ENCODE measurements at regions not wholly inside any gene's neighbourhood (a gene's known extent, or its start where the extent isn't known, plus 50 kb on each side); places are given as distances from the start of the nearest gene placed in this dataset.

DNA sequence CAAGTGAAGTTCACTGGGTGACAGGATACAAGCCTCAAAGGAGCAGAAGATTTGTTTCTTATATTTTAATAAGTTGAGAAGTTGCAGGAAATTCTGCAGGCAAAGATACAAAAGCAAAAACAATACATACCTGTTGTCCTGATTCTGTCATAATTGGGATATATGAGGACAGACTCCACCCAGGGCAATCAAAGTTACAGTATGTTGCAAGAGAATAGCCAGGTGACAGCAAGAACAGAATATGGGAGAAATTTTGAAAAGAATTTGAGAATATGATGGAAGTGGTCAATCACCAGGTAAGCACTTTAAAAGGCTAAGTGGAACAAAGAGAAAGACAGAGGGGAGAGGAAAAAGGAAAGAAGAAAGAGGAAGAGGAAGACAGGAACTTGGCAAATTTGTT lies 607.6 kb upstream of the ADGRL4 start:
- FAIRE-seq = no peak

GRCh38 chr1:79613046-79613445 lies 606.5 kb upstream of the ADGRL4 start:
- Histone ChIP-seq H3K4me1 (ENCODE audit: control insufficient read depth in 2 of 3, insufficient read depth in 2 of 3, low read depth in 1 of 3, low read length in 3 of 3) (no peaks in the 10 kb centered on the region), H3K4me3 (ENCODE audit: low read length in 3 of 3) (no peak overlapping the region), H3K9ac (ENCODE audit: low read length in 3 of 3) (no peak overlapping the region), H3K27me3 (ENCODE audit: control insufficient read depth, insufficient read depth, low read length) (no peaks in the 10 kb centered on the region), H3K9me3 (ENCODE audit: control insufficient read depth in 2 of 3, insufficient read depth in 1 of 3, low read length in 3 of 3) (no peaks in the 10 kb centered on the region), H3K36me3 (ENCODE audit: control insufficient read depth in 2 of 3, insufficient read depth in 3 of 3, low read length in 3 of 3) (no peaks in the 10 kb centered on the region), H3K27ac (ENCODE audit: low read depth in 2 of 2, low read length in 2 of 2) (no peak overlapping the region)
- no peak for FAIRE-seq
- intact Hi-C loops (cut with DNase I) = no loop called here
- no peak for TF ChIP-seq CTCF (IDR thresholded peaks at IDR 0.05; ENCODE audit: borderline replicate concordance, extremely low read depth, insufficient read depth)
- no peak for DNase-seq

More for the DNA sequence above, 607.6 kb upstream of the ADGRL4 start:
- H3K9ac ChIP-seq (ENCODE audit: low read length in 3 of 3) = no peak overlapping the region
- H3K27ac ChIP-seq (ENCODE audit: low read depth in 2 of 2, low read length in 2 of 2) = no peak overlapping the region
- no peaks in the 10 kb centered on the region for H3K4me1 ChIP-seq (ENCODE audit: control insufficient read depth in 2 of 3, insufficient read depth in 2 of 3, low read depth in 1 of 3, low read length in 3 of 3)
- no peak for TF ChIP-seq CTCF (IDR thresholded peaks at IDR 0.05; ENCODE audit: borderline replicate concordance, extremely low read depth, insufficient read depth)
- H3K9me3 ChIP-seq (ENCODE audit: control insufficient read depth in 2 of 3, insufficient read depth in 1 of 3, low read length in 3 of 3) = no peaks in the 10 kb centered on the region
- intact Hi-C loops (cut with DNase I) = no loop called here
- no peaks in the 10 kb centered on the region for H3K27me3 ChIP-seq (ENCODE audit: control insufficient read depth, insufficient read depth, low read length)
- no peak overlapping the region for H3K4me3 ChIP-seq (ENCODE audit: low read length in 3 of 3)
- H3K36me3 ChIP-seq (ENCODE audit: control insufficient read depth in 2 of 3, insufficient read depth in 3 of 3, low read length in 3 of 3) = no peaks in the 10 kb centered on the region
- no peak for DNase-seq

DNA sequence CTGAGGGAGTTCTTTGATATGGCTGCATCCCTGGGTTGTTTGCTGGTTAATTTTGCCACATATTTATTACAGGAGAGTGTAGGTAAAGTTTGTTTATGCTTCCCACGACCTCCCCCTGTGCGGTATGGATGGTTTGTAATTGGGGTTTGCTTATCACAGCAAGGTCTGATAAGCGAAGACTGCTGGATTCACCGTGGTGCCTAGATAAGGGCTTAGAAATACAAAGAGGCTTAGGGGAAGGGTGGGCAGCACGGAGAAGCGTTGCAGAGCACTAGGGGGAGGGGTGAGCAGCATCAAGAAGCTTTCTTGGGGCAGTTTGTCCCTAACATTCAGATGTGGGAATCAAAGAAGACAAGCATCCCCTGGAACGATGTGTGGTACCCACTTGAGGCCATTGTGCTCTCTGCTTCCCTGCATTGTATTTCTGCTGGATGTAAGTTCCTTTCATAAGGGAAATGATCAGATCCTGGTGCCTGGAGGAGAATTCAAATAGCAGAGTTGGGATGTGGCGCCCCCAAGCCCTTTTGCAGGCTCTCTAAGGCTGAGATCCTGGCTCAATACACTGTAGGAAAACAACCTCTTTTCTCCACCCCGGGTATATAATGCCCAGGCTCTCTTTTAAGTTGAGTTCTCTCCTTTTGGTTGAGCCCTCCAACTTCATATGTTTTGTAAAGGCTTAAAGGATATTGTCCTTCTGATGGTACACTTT lies 598.1 kb upstream of the ADGRL4 start:
- Histone ChIP-seq H3K9me3 (ENCODE audit: control insufficient read depth in 2 of 3, insufficient read depth in 1 of 3, low read length in 3 of 3) (peaks cover 0 to 4% (median 0%) of the 10 kb centered on the region in 3 donors), H3K9ac (ENCODE audit: low read length in 3 of 3) (no peak overlapping the region), H3K4me3 (ENCODE audit: low read length in 3 of 3) (no peak overlapping the region), H3K4me1 (ENCODE audit: control insufficient read depth in 2 of 3, insufficient read depth in 2 of 3, low read depth in 1 of 3, low read length in 3 of 3) (no peaks in the 10 kb centered on the region), H3K27me3 (ENCODE audit: control insufficient read depth, insufficient read depth, low read length) (no peaks in the 10 kb centered on the region), H3K36me3 (ENCODE audit: control insufficient read depth in 2 of 3, insufficient read depth in 3 of 3, low read length in 3 of 3) (no peaks in the 10 kb centered on the region), H3K27ac (ENCODE audit: low read depth in 2 of 2, low read length in 2 of 2) (no peak overlapping the region)
- TF ChIP-seq CTCF (IDR thresholded peaks at IDR 0.05; ENCODE audit: borderline replicate concordance, extremely low read depth, insufficient read depth) = no peak
- intact Hi-C loops (cut with DNase I) = no loop called here
- FAIRE-seq (no peak), DNase-seq (no peak)

DNA sequence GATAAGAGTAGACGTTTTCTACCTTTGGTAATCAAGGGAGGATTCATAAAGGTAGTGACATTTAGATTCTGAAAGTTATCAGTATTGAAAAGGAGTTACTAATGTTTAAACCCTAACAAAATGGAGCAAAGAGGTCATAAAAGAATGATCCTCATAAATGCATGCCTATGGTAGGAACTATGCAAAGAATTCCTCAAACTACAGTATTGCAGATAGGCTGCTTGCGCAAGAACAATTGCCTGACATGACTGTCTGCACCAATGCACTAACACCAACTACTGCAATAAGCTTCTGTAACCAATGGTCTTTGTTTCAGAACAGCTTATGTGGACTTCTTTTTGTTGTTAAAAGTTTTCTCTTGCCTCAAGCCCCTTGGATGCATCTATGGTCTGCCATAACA lies 597.3 kb upstream of the ADGRL4 start:
- H3K9me3 ChIP-seq (ENCODE audit: control insufficient read depth in 2 of 3, insufficient read depth in 1 of 3, low read length in 3 of 3) = peaks cover 0 to 4% (median 0%) of the 10 kb centered on the region in 3 donors
- no peak for FAIRE-seq
- no peaks in the 10 kb centered on the region for H3K36me3 ChIP-seq (ENCODE audit: control insufficient read depth in 2 of 3, insufficient read depth in 3 of 3, low read length in 3 of 3)
- intact Hi-C loops (cut with DNase I) = no loop called here
- DNase-seq = no peak
- H3K9ac ChIP-seq (ENCODE audit: low read length in 3 of 3) = no peak overlapping the region
- no peaks in the 10 kb centered on the region for H3K27me3 ChIP-seq (ENCODE audit: control insufficient read depth, insufficient read depth, low read length)
- no peaks in the 10 kb centered on the region for H3K4me1 ChIP-seq (ENCODE audit: control insufficient read depth in 2 of 3, insufficient read depth in 2 of 3, low read depth in 1 of 3, low read length in 3 of 3)
- no peak overlapping the region for H3K4me3 ChIP-seq (ENCODE audit: low read length in 3 of 3)
- no peak for TF ChIP-seq CTCF (IDR thresholded peaks at IDR 0.05; ENCODE audit: borderline replicate concordance, extremely low read depth, insufficient read depth)
- H3K27ac ChIP-seq (ENCODE audit: low read depth in 2 of 2, low read length in 2 of 2) = no peak overlapping the region

Measured in kidney (tissue), 13 donors.